Liver (tissue), 8 donors: ENCODE measurements at regions not wholly inside any gene's neighbourhood (a gene's known extent, or its start where the extent isn't known, plus 50 kb on each side); places are given as distances from the start of the nearest gene placed in this dataset.

Source experiments
- DNase-seq: peaks from one replicate; pipeline ENCODE4 v3.0.0-alpha.2; 2017; ENCODE audit warnings: low spot score
- H3K27ac ChIP-seq, 2 donors: one replicate each; pipeline ENCODE4 v1.7.0; 2013; ENCODE audit warnings: inconsistent platforms in 2 of 2, low read length in 2 of 2, control low read depth in 1 of 2, low read depth in 1 of 2, mild to moderate bottlenecking in 1 of 2
- H3K27me3 ChIP-seq, 4 donors: one replicate each; pipeline versions ENCODE4 v1.6.1 to v1.7.0; 2013; ENCODE audit warnings: low read length in 3 of 4, inconsistent platforms in 1 of 4, mild to moderate bottlenecking in 1 of 4, moderate library complexity in 1 of 4; ENCODE audit not compliant: control insufficient read depth in 4 of 4, insufficient read depth in 4 of 4
- H3K36me3 ChIP-seq, 4 donors: one replicate each; pipeline versions ENCODE4 v1.6.1 to v1.7.0; 2013; ENCODE audit warnings: low read length in 3 of 4, mild to moderate bottlenecking in 3 of 4, low read depth in 1 of 4, moderate library complexity in 1 of 4; ENCODE audit not compliant: control insufficient read depth in 4 of 4, insufficient read depth in 3 of 4
- H3K4me1 ChIP-seq, 4 donors: one replicate each; pipeline versions ENCODE4 v1.6.1 to v1.7.0; 2013; ENCODE audit warnings: low read length in 3 of 4, mild to moderate bottlenecking in 3 of 4, moderate library complexity in 1 of 4; ENCODE audit not compliant: control insufficient read depth in 4 of 4, insufficient read depth in 4 of 4
- H3K4me3 ChIP-seq, 3 donors: one replicate each; pipeline versions ENCODE4 v1.6.1 to v1.7.0; 2013; ENCODE audit warnings: low read length in 3 of 3, control low read depth in 1 of 3, low read depth in 1 of 3, mild to moderate bottlenecking in 1 of 3
- H3K9ac ChIP-seq, 2 donors: one replicate each; pipeline ENCODE4 v1.7.0; 2013; ENCODE audit warnings: low read length in 2 of 2, mild to moderate bottlenecking in 2 of 2, moderate library complexity in 2 of 2, control low read depth in 1 of 2, low read depth in 1 of 2
- H3K9me3 ChIP-seq, 4 donors: one replicate each; pipeline versions ENCODE4 v1.6.1 to v1.7.0; 2013; ENCODE audit warnings: low read length in 3 of 4; ENCODE audit not compliant: control insufficient read depth in 4 of 4
- CTCF ChIP-seq: fragments of 150-350 bp; IDR thresholded peaks from 2 replicates; pipeline ENCODE4 v1.5.1; 2017; ENCODE audit warnings: improper control_type of control experiment, low read depth, low read length; ENCODE audit not compliant: missing input control
- EGR1 ChIP-seq, 2 donors: IDR thresholded peaks; 2 replicates each; pipeline ENCODE4 v1.6.1; 2016 to 2018; ENCODE audit warnings: antibody characterized with exemption in 2 of 2, low read depth in 2 of 2
- FOXA1 ChIP-seq: IDR thresholded peaks from 2 replicates; pipeline ENCODE4 v1.6.1; 2016; ENCODE audit warnings: antibody characterized with exemption
- FOXA2 ChIP-seq: IDR thresholded peaks from 2 replicates; pipeline ENCODE4 v1.6.1; 2016; ENCODE audit warnings: antibody characterized with exemption
- GABPA ChIP-seq, 2 donors: IDR thresholded peaks in 1 of 2; conservative IDR thresholded peaks in 1 of 2; 2 replicates each; pipeline ENCODE4 v1.6.1; 2016; ENCODE audit warnings: antibody characterized with exemption in 2 of 2, mild to moderate bottlenecking in 1 of 2, moderate library complexity in 1 of 2
- HNF4A ChIP-seq, 2 donors: conservative IDR thresholded peaks; 2 replicates each; pipeline ENCODE4 v1.6.1; 2016; ENCODE audit warnings: antibody characterized with exemption in 2 of 2, mild to moderate bottlenecking in 2 of 2
- HNF4G ChIP-seq: IDR thresholded peaks from 2 replicates; pipeline ENCODE4 v1.6.1; 2016; ENCODE audit warnings: antibody characterized with exemption
- JUND ChIP-seq, 2 donors: IDR thresholded peaks; 2 replicates each; pipeline ENCODE4 v1.6.1; 2016; ENCODE audit warnings: antibody characterized with exemption in 2 of 2
- NR2F2 ChIP-seq: IDR thresholded peaks from 2 replicates; pipeline ENCODE4 v1.6.1; 2016; ENCODE audit warnings: antibody characterized with exemption
- RAD21 ChIP-seq, 2 donors: IDR thresholded peaks; 2 replicates each; pipeline ENCODE4 v1.6.1; 2016; ENCODE audit warnings: antibody characterized with exemption in 2 of 2, mild to moderate bottlenecking in 2 of 2
- RXRA ChIP-seq, 2 donors: IDR thresholded peaks; 2 replicates each; pipeline ENCODE4 v1.6.1; 2017 to 2018; ENCODE audit warnings: antibody characterized with exemption in 2 of 2, mild to moderate bottlenecking in 1 of 2
- SP1 ChIP-seq: IDR thresholded peaks from 2 replicates; pipeline ENCODE4 v1.6.1; 2018; ENCODE audit warnings: antibody characterized with exemption, mild to moderate bottlenecking
- TAF1 ChIP-seq: conservative IDR thresholded peaks from 2 replicates; pipeline ENCODE4 v1.6.1; 2016; ENCODE audit warnings: antibody characterized with exemption, mild to moderate bottlenecking
- YY1 ChIP-seq: IDR thresholded peaks from 2 replicates; pipeline ENCODE4 v1.6.1; 2016; ENCODE audit warnings: antibody characterized with exemption, mild to moderate bottlenecking
- WGBS: extraction: QIAGEN DNeasy Blood & Tissue Kit; methylation state at CpG from one replicate; pipeline ENCODE4 v1.1.7; 2013; 5-methylcytosine and 5-hydroxymethylcytosine counted together
- TF ChIP-seq, protein P1 (sequence below): IDR thresholded peaks from 2 replicates; pipeline ENCODE4 v1.6.1; 2016; ENCODE audit warnings: antibody characterized with exemption, mild to moderate bottlenecking
- TF ChIP-seq, protein P2 (sequence below): IDR thresholded peaks from 2 replicates; pipeline ENCODE4 v1.6.1; 2016; ENCODE audit warnings: antibody characterized with exemption
- TF ChIP-seq, protein P3 (sequence below): IDR thresholded peaks from 2 replicates; pipeline ENCODE4 v1.6.1; 2016; ENCODE audit warnings: antibody characterized with exemption
- TF ChIP-seq, protein P4 (sequence below): IDR thresholded peaks from 2 replicates; pipeline ENCODE4 v1.6.1; 2016; ENCODE audit warnings: antibody characterized with exemption
- donor health status: healthy.
- donor health status: healthy.
- donor health status: healthy.
- donor health status: healthy.
- donor health status: healthy.

GRCh38 chr13:104650431-104650830, 1584.2 kb upstream of the SLC10A2 start:
- no peak overlapping the region for H3K27ac ChIP-seq
- DNase-seq, result no peak
- H3K9ac ChIP-seq, result no peak overlapping the region
- TF ChIP-seq YY1 (no peak), CTCF (no peak), HNF4G (no peak), FOXA2 (no peak), RAD21 (IDR thresholded peaks at IDR 0.05) (no peak), SP1 (no peak), TAF1 (no peak), EGR1 (IDR thresholded peaks at IDR 0.05; ENCODE audit: low read depth in 2 of 2) (no peak), NR2F2 (no peak), FOXA1 (no peak), RXRA (IDR thresholded peaks at IDR 0.05) (no peak), GABPA (IDR thresholded peaks at IDR 0.05 in 1 of 2, conservative IDR thresholded peaks at IDR 0.05 in 1 of 2) (no peak), JUND (IDR thresholded peaks at IDR 0.05) (no peak), HNF4A (conservative IDR thresholded peaks at IDR 0.05) (no peak)
- TF ChIP-seq, protein P1, sequence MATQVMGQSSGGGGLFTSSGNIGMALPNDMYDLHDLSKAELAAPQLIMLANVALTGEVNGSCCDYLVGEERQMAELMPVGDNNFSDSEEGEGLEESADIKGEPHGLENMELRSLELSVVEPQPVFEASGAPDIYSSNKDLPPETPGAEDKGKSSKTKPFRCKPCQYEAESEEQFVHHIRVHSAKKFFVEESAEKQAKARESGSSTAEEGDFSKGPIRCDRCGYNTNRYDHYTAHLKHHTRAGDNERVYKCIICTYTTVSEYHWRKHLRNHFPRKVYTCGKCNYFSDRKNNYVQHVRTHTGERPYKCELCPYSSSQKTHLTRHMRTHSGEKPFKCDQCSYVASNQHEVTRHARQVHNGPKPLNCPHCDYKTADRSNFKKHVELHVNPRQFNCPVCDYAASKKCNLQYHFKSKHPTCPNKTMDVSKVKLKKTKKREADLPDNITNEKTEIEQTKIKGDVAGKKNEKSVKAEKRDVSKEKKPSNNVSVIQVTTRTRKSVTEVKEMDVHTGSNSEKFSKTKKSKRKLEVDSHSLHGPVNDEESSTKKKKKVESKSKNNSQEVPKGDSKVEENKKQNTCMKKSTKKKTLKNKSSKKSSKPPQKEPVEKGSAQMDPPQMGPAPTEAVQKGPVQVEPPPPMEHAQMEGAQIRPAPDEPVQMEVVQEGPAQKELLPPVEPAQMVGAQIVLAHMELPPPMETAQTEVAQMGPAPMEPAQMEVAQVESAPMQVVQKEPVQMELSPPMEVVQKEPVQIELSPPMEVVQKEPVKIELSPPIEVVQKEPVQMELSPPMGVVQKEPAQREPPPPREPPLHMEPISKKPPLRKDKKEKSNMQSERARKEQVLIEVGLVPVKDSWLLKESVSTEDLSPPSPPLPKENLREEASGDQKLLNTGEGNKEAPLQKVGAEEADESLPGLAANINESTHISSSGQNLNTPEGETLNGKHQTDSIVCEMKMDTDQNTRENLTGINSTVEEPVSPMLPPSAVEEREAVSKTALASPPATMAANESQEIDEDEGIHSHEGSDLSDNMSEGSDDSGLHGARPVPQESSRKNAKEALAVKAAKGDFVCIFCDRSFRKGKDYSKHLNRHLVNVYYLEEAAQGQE, result no peak
- TF ChIP-seq, protein P2, sequence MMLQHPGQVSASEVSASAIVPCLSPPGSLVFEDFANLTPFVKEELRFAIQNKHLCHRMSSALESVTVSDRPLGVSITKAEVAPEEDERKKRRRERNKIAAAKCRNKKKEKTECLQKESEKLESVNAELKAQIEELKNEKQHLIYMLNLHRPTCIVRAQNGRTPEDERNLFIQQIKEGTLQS, result no peak
- TF ChIP-seq, protein P3, sequence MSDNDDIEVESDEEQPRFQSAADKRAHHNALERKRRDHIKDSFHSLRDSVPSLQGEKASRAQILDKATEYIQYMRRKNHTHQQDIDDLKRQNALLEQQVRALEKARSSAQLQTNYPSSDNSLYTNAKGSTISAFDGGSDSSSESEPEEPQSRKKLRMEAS, result no peak
- TF ChIP-seq, protein P4, sequence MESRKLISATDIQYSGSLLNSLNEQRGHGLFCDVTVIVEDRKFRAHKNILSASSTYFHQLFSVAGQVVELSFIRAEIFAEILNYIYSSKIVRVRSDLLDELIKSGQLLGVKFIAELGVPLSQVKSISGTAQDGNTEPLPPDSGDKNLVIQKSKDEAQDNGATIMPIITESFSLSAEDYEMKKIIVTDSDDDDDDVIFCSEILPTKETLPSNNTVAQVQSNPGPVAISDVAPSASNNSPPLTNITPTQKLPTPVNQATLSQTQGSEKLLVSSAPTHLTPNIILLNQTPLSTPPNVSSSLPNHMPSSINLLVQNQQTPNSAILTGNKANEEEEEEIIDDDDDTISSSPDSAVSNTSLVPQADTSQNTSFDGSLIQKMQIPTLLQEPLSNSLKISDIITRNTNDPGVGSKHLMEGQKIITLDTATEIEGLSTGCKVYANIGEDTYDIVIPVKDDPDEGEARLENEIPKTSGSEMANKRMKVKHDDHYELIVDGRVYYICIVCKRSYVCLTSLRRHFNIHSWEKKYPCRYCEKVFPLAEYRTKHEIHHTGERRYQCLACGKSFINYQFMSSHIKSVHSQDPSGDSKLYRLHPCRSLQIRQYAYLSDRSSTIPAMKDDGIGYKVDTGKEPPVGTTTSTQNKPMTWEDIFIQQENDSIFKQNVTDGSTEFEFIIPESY, result no peak
- no peak overlapping the region for H3K4me3 ChIP-seq
- WGBS, result 83% methylated on average over 12 of the region's 12 CpGs
- H3K4me1 ChIP-seq, result no peaks in the 10 kb centered on the region
- H3K9me3 ChIP-seq, result peaks cover 0 to 2% (median under 1%) of the 10 kb centered on the region in 4 donors
- H3K27me3 ChIP-seq, result peaks cover 0 to 5% (median 0%) of the 10 kb centered on the region in 4 donors
- H3K36me3 ChIP-seq, result no peaks in the 10 kb centered on the region
